Putamen (tissue), 1 donor: ENCODE measurements at regions not wholly inside any gene's neighbourhood (a gene's known extent, or its start where the extent isn't known, plus 50 kb on each side); places are given as distances from the start of the nearest gene placed in this dataset.
"Not testable (repeated sequence)": the region's sequence is repeated elsewhere in the genome, so short reads cannot be mapped to it uniquely, and the experiment has no call there.

Source experiments
- DNase-seq: peaks from one replicate; pipeline ENCODE4 v3.0.0-alpha.2; 2016; ENCODE audit warnings: low spot score

GRCh38 chr17:47066841-47067682, 88.0 kb upstream of the RPRML start:
- DNase-seq: peak; percentile 84

DNA sequence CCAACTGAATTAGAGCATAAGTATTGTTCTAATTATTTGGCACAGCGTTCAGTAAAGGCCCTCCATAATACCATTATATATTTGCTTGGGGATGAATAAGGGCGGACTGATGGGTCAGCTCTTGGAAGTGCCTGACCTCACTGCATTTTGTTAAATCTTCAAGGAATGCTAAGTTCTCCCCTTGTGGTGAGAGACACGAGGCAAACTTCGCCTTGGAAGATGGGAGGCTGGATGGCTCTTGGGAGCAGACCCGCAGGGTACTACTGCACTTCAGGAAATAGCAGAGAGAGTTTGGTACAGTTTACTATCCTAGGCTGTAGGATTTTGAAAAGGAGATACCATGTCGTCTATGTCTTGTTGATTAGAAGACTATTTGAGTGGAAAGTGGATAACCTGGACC, 87.0 kb upstream of the RPRML start:
- no peak for DNase-seq

GRCh38 chr17:47064684-47065083, 85.6 kb upstream of the RPRML start:
- no peak for DNase-seq

GRCh38 chr17:47063475-47063874, 84.4 kb upstream of the RPRML start:
- no peak for DNase-seq

DNA sequence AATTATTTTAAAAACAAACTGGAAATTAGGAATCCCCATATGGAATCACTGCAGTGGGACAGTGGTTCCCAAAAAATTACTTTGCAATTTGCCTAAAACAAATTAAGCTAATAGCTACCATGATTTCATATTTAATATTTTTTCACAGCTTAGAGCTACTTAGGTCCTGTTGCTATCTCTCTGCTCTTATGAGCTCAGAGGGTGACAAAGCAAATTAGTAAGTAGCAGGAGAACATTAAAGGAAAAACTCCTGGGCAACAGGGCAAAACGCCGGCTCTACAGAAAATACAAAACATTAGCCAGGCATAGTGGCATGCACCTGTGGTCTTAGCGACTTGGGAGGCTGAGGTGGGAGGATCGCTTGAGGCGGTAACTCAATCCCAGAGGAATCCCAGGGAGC, 83.8 kb upstream of the RPRML start:
- DNase-seq: not testable (repeated sequence)

GRCh38 chr17:47060005-47060404, 81.0 kb upstream of the RPRML start:
- not testable (repeated sequence) for DNase-seq

- DNase-seq: no peak
These were observed 78.8 kb upstream of the RPRML start for GRCh38 chr17:47057830-47058229.

DNA sequence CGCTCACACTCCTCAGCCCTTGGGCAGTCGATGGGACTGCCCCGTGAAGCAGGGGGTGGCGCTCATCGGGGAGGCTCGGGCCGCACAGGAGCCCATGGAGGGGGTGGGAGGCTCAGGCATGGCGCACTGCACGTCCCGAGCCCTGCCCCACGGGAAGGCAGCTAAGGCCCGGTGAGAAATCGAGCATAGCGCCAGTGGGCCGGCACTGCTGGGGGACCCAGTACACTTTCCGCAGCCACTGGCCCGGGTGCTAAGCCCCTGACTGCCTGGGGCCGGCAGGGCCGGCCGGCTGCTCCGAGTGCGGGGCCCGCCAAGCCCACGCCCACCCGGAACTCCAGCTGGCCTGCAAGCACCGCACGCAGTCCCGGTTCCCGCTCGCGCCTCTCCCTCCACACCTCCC, 78.2 kb upstream of the RPRML start:
- DNase-seq: not testable (repeated sequence)

GRCh38 chr17:47056687-47057086, 77.6 kb upstream of the RPRML start:
- not testable (repeated sequence) for DNase-seq
